Frontal cortex (tissue), 3 donors: ENCODE measurements at regions not wholly inside any gene's neighbourhood (a gene's known extent, or its start where the extent isn't known, plus 50 kb on each side); places are given as distances from the start of the nearest gene placed in this dataset.

Experiments used
- DNase-seq, 2 donors: peaks; one replicate each; pipeline ENCODE4 v3.0.0; 2012; ENCODE audit warnings: low spot score in 2 of 2
- FAIRE-seq: peaks from 2 replicates; lab custom pipeline; 2012; peaks lifted over from hg19 to GRCh38; lab: Jason Lieb, UNC
- donor health status: control.
- donor health status: control.
- donor health status: control.

DNA sequence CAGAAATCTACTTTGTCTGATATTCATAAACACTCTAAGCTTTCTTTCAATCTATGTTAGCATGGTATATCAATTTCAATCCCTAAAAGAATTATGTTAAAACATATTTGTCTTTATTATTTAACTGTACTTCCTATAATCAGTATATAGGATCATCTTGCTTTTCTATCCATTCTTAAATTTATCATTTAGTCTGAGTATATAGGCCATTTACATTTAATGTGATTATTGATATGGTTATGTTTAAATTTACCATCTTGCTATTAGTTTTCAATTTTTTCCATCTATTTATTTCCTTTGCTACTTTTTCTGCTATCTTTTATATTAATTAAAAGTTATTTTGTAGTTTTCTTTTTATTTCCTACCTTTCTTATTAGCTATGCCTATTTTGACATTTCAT, 174.8 kb upstream of the MBNL1 start:
- FAIRE-seq (no peak), DNase-seq (no peak)

DNA sequence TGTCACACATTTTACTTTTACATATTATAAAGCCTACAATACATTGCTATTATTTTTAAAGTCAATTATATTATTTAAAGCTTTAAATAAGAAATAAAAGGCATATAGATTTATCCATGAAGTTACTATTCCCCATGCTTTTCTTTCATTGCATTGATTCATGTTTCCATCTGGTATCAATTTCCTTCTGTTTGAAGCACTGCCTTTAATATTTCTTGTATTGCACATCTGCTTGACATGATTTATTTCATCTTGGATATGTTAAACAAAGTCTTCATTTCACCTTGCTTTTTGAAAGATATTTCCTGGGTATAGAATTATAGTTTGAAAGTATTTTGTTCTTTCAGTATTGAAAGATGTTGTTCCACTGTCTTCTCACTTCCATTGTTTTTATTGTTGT, 174.3 kb upstream of the MBNL1 start:
- DNase-seq (no peak), FAIRE-seq (no peak)

DNA sequence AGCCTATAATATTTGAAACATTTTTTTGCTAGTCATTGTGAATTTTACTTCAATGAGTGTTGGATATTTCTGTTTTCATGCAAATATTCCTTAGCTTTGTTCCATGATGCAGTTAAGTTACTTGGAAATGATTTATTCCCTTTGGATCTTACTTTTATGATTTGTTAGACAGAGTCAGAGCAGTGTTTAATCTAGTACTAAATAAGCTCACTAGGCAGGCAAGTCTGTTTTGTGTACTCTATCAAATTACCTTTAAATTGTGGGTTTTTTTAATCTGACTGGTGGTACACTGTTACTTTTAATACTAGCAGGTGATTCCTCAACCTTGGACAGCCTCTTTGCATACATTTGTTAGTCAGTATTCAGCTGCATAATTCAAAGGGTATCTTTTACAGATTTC, 173.3 kb upstream of the MBNL1 start:
- no peak for FAIRE-seq
- no peak for DNase-seq

DNA sequence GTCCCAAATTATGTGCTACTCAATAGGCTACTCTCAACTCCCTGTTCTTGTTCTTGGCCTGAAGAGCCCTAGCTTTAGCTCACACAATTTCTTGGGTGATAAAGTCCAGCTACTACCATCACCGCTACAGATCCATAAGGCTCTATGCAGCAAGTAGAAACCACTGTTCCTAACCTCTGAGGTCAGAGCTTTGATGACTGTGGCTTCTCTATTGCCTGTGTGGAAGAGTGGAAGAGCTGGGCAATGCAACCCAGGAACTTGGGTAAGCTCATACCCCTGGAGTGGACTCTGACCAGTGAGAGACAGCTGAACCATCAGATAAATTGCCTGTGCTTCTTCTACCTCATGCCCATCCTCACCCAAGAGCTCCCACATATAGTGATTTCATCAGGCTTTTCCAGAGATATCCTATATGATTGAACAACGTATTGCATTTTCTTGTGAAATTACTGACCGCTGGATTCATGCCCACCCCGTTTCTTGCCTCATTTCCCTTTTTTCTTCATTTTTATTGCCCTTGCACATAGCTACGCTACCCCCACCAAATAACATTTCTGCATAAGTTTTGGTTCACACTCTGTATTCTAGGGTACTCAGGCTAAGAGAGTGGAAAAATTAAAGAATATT, 172.3 kb upstream of the MBNL1 start:
- FAIRE-seq, result no peak

DNA sequence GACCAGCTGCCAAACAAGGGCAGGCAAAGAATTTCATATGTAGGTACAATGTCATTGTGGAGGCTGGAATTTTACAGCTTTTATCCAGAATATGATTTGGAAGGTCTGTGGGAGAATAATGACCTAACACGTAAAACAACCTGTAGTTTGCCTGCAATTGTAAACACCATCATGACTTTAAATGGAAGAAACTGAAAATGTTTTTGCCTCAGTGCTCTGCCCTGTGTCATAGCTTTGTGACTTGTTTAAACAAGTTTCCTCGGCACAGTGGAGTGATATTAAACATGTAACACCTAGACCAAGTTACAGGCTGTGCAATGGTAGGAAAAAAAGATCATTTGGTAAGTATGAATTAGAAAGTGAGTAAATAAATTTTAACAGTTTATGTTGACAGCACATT, 171.6 kb upstream of the MBNL1 start:
- no peak for DNase-seq
- no peak for FAIRE-seq

More for the DNA sequence above, 172.3 kb upstream of the MBNL1 start:
- no peak for DNase-seq

DNA sequence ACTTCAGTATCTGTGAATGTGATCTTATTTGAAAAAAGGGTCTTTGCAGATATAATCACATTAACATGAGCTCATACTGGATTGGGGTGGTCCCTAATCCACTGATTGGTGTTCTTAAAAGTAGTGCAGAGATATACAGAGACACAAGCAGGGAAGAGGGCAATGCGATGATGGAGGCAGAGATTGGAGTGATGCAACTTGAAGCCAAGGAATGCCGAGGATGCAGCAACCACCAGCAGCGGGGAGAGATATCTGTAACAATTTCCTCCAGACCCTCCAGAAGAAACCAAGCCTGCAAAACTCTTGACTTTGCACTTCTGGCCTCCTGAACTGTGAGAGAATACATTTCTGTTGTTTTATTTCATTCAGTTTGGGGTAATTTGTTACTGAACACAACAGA, 171.0 kb upstream of the MBNL1 start:
- DNase-seq (no peak), FAIRE-seq (no peak)

DNA sequence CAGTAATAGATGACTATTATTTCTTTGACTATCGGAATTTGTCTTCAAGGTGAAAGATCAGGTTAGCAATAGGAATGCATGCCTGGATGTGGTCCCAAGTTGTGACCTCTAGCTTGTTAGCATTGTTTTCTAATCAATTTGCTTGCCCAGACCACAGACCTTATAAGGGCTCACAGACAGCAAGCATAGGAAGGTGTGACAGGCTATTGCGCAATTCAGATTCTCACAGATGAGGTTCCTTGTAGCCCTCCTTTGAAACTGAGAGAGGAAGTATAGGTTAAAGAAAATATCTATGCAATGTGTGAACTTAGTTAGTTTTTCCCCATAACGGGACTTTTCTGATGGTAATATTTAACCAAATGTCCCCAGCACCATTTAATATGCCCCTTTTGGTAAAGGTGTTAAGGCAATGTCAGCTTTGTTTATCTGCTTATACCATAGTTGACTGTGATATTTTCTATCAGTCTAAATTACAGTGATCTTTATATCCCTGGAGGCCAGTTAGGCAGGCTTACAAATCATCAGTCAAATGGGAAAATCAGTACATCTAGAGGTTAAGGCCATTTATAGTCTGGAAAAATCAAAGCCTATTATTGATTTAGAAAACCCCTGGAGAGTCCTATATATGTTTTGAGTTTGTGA, 168.1 kb upstream of the MBNL1 start:
- no peak for DNase-seq
- no peak for FAIRE-seq

DNA sequence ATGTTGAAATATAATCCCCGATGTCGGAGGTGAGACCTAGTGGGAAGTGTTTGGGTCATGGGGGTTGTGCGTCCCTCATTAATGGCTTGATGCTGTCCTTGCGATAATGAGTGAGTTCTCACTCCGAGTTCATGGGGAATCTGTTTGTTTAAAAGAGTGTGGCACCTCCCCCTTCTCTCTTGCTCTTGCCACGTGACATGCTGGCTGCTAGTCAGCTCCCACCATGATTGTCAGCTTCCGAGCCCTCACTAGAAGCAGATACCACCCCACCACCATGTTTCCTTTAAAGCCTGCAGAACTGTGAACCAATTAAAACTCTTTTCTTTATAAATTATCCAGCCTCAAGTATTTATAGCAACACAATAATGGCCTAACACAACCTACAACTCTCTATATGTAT, 166.3 kb upstream of the MBNL1 start:
- DNase-seq, result no peak
- no peak for FAIRE-seq

DNA sequence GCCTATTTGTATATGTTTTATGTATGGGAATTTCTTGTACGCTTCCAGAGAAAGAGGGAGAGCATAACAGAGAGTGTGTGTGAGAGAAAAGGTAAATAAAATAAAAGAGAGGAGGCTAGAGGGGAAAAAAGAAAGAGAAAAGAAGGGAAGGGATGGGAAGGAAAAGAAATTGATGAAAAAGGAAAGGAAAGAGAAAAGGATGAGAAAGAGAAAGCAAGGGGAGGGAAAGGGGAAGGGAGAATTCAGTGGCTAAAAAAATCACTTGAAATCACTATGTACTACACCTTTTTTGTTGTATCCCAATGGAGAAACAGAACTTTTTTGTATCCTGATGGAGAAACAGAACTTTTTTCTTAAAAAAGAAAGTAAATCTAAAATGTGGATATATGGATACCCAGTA, 165.5 kb upstream of the MBNL1 start:
- DNase-seq (no peak), FAIRE-seq (no peak)

DNA sequence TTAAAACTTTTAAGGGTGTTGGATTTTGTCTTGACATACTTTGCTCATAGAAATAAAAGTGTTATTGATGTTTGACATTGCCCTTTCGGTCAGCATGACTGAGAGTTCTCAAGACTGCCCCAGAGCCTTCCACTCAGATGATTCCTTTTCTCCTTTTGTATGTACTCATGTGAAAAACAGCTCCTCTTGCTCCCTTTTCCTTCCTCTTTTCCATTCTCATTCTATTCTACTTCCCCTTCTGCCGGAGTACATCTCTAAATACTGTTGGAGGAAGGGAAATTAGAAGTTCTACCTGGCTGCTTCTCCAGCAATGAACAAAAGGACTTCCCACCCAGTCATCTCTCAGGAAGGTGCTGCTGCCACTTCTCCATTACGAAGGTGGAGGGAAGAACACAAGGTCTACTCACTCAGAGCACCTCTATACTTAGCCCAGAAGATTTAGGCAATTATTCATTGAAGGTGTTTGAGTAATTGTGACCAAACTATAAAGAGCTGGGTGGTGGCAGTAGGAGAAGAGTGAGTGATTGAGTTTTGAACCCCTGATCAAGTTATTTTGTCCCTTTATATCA, 163.8 kb upstream of the MBNL1 start:
- no peak for DNase-seq
- FAIRE-seq, result no peak

DNA sequence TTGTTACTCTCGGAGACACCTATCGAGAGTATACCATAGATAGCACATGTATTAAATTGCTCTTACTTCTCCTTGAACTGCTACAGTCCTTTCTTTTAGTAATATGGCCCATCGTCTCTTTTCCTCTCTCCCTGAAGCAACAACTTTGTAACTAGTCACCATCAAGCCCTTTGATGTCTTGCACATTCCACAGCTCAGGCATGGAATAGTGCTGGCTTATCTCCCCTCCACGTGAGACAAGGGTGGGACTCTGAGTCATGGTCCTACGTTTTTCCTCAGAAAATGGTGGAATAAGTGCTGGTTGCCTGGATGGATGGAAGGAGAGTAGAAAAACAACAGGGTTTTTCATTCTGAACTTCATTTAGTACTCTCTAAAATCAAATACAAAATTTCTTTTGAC, 163.3 kb upstream of the MBNL1 start:
- FAIRE-seq (no peak), DNase-seq (no peak)

DNA sequence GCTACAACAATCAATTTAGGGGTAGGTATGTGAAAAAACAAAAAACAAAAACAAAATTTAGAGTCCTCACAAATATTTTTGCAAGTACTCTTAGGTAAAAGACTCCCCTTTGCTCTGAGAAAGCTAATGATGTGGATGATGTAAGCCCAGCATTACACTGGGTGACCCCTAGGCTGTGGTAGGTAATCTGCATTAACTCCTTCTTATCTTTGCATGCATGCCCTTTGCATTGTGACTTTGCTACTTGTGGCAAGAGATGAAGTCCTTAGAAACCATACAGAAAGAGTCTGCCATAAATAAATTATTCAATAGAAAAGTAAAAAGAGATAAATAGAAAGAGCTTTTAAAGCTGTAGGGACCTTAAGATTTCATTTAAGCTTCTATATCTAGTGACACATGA, 159.7 kb upstream of the MBNL1 start:
- DNase-seq (no peak), FAIRE-seq (no peak)

DNA sequence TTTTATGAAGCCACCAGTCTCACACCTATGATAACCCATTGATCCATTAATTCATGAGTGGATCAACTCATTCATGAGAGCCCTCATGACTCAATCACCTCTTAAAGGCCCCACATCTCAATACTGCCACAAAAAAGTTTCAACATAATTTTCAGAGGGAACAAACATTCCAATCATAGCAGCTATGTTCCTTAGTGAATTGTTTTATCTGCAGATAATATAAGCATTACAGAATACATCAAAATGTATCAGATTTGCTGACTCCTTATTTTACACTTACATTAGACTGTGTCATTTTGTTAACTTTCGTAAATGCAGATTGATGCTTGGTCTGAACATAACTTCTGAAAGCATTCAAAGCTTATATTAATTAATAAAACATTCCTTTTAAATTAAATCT, 155.3 kb upstream of the MBNL1 start:
- no peak for FAIRE-seq

DNA sequence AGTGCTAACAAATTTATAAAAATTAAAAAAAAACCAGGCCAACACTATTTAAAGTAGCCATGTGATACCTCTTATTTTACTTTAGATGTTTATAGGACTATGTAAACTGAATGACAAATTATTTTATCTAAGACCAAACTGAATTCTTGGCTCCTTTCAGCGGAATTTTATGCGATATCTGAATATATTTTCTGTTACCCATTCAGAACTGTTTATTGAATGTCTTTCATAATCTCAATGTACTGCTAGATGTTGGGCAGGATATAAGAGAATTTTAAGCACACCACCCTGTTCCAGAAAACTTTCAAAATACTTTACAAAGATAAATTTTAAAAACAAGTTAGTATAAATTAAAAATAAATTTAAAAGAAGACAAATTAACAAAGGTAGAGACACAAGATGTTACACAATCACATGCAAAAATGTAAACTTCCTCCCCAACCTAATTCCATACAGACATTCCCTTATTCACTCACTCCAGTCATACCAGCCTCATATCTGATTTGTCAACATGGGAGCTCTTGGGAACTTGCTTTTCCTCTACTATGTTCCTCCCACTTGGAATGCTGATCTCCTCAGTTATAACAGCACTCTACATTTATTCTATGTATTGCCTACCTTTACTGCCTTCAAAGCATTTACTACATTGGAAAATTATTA, 154.6 kb upstream of the MBNL1 start:
- no peak for FAIRE-seq
- DNase-seq, result no peak

More for the DNA sequence above, 155.3 kb upstream of the MBNL1 start:
- no peak for DNase-seq

DNA sequence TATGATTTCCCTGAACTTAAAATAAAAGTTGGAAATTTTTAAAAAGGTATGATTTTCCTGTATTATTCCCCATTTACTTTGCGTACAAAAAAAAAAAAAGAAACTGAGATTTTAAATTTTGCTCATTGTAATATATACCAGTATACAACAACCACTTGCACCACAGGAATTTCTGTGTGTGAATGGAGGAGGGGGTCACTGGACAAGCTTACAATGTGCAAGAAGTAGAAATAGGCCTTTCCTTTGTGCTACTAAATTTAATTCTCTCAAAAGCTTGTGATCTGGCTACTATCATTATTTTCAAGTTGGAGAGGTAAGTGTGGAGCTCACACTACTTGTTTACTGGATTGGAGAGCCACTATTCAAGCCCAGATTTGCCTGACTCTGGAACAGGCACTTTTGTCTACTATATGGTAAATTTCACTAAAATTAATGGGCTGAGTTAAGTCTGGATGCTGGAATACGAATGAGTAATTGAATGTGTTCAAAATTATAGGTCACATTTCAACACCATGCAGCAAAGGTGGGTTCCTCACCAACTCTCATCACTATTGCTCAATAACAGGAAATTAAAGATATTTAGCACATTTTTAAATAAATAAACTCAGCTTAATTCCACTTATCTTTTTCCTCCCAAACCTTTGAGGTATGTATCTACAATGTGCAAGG, 148.0 kb upstream of the MBNL1 start:
- DNase-seq, result no peak
- FAIRE-seq, result no peak

DNA sequence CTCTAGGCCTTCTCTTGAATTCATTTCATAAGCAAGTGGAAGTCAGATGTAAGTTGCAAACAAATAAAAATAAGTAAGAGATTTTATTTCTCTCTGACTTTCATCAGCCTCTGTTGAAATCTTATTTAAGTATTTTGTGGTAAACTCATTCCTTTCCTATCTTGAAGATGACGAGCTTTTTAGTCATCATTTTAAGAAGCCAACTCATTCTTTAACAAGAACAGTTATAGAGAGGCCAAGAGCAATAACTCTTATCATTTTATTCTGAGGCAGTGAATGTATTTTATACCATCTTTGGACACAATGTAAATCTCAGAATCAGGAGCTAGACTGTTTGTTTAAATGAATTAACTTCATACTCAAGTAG, 147.5 kb upstream of the MBNL1 start:
- DNase-seq (no peak), FAIRE-seq (no peak)

DNA sequence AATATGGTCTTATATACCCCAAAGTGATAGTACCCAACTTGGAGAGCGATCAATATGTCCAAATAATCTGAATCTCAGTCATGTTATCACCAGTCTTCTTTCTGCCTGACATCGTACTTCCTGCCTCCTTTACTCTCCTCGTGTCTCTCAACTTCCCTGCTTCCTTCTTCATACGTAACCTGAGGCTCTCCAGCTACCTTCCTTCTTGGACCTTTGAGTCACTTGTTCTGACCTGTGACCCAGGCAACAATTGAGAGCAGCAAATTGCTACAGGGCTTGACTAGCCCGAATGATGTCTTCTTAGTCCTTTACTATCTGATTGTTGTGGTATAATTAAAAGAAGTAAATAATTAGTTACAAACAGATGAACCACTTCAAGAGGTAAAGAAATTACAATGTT, 145.9 kb upstream of the MBNL1 start:
- DNase-seq, result no peak
- no peak for FAIRE-seq

DNA sequence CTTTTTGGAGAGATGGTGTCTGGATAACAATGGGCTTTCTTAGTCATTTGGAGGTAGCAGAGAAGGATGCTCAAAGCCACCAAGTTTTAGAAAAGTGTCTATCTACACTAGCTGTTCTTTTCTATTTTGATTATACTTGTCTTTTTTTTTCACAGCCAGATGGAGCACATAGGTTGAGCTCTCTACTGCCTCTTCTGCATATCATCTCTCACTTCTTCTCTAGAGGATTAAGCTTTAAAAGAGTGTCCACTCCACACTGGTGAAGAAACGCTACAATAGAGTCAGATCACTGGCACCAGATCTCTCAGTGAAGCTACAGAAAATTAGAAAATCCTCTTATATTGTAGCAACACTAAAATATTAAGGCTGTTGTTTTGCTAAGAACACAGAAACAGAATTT, 145.3 kb upstream of the MBNL1 start:
- no peak for FAIRE-seq

DNA sequence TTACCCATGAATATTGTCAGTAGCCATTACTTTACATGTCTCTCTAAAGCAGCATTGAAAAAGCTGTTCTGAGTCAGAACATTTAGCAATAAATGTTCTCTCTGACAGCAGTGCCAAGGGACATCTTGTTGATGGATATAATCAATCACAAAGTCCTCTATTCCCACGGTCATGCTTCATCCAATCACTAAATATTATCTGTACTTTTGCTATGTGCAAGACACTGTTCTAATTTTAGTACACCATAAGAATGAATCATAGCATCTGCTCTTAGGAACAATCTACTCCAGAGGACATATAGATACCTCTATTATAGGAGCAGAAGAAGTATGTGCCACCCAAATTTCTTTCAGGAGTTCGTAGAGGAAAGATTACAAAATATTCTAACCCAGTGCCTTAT, 142.5 kb upstream of the MBNL1 start:
- FAIRE-seq (no peak), DNase-seq (peak in 1 of 2 donors; percentile 4)

More for the DNA sequence above, 145.3 kb upstream of the MBNL1 start:
- no peak for DNase-seq

DNA sequence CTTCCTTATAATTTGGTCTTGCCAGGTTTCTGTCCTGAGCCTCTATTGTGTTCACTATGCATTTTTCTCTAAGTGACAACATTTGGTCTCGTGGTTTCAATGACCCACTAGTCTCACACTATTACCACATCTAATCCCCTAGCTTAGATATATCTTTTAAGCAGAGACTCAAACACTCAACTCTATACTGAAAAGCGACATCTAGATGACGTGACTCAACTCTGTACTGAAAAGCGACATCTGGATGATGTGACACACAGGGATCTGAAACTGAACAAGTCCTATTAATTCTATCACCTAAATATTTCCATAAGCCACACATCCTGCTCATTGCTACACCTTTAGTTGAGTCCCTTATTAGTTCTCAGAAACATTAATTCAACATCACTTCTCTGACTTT, 141.7 kb upstream of the MBNL1 start:
- DNase-seq (no peak), FAIRE-seq (no peak)

DNA sequence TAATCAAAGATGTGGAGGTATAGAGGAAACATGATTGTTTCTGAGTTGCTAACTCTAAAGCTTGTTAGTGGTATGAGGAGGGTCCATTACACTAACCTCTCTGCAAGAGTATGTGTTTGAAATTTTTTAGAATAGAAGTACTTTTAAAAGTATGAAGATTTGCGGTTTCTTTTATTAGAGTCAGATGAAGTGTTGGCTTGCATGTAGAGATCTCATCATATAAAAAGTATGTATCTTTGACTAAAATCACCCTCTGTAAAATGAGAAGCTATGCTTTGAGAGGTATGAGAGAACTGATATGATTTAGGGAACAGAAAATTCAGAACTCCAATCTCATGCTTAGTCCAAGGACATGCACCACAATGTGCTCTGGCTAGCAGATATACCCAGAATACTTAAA, 140.4 kb upstream of the MBNL1 start:
- FAIRE-seq (no peak), DNase-seq (no peak)
